CD1c-positive myeloid dendritic cell (primary cell): ENCODE measurements at regions not wholly inside any gene's neighbourhood (a gene's known extent, or its start where the extent isn't known, plus 50 kb on each side); places are given as distances from the start of the nearest gene placed in this dataset.

Experiments used
- DNase-seq: peaks from one replicate; pipeline ENCODE4 v3.0.0-alpha.2; 2016; ENCODE audit errors: extremely low spot score

DNA sequence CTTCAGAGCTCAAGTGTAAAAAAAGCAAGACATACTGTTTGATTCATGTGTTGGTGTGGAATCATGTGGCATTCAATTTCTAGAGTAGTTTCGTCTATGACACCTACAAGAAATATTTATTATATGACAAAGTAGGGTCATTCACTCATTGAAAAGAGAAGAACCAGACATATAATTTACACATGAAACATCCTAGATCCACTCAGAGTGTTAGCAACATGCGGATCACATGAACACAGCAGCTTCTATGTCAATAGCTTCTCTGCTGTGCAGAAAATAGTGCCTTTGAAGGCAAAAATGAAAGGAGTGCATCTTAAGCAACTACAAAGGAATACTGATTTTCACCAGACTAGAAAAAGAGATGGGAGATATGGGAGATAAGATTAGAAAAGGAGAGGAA lies 569.8 kb downstream of the RPS29 start:
- no peak for DNase-seq

GRCh38 chr14:49014476-49014875 lies 571.7 kb downstream of the RPS29 start:
- DNase-seq: no peak

DNA sequence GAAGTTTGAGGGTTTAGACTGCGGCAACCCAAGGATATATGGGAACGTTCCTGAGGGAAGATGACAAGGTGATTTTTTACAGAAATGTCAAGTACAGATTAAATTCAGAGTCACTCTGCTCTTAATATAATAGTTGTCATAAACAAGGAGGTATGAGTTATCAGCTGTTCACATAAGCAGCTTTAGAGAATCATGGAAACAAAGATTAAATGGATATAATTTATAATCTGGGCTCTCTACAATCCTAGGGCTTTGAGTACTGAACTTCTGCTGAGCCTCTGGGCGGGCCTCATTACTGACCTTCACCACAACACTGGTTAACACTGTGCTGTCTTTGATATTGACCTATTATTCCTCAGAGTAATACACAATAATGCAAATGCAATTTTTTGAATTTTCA lies 577.8 kb downstream of the RPS29 start:
- DNase-seq: no peak

DNA sequence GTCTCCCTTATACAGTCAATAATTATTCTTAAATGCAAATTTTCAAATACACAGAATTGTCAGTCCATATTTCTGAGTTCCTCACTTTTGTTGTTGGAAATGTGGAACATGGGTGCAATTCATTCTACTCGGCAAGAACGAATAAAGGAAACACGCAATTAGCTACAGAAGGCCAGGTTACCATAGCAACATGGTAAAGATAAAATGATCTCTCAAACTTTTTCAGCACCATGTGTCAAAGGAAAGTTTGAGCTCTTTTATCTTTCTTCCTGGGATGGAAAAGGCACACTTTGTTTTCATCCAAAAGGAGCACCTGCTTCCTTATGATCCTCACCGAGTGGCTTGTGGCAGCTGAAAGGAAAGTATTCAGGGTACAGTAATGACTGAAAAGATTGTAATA lies 595.0 kb downstream of the RPS29 start:
- no peak for DNase-seq

- no peak for DNase-seq
Observed at GRCh38 chr14:48983351-48983888, 602.8 kb downstream of the RPS29 start.

- DNase-seq: no peak
Observed at GRCh38 chr14:48974994-48975393, 611.2 kb downstream of the RPS29 start.

- no peak for DNase-seq
Observed at GRCh38 chr14:48973151-48973550, 613.0 kb downstream of the RPS29 start.

DNA sequence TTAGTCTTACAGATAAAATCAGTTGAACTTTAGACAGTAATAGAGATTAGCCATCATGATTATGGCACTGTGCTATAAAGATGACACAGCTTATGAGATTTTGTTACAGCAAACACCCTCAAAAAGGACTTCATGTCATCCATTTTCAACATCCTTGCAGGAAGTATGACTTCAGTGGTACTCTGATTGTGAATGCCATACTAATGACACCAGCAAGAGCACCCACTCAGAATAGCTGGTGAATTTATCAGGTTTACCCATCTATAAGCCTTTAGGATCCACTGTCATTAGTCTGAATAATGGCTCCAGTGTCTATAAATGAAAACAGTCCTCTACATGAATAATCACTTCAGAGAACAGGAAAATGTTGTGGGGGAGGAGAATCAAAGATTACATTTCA lies 615.2 kb downstream of the RPS29 start:
- no peak for DNase-seq

GRCh38 chr14:48967419-48967818 lies 618.8 kb downstream of the RPS29 start:
- DNase-seq: no peak

DNA sequence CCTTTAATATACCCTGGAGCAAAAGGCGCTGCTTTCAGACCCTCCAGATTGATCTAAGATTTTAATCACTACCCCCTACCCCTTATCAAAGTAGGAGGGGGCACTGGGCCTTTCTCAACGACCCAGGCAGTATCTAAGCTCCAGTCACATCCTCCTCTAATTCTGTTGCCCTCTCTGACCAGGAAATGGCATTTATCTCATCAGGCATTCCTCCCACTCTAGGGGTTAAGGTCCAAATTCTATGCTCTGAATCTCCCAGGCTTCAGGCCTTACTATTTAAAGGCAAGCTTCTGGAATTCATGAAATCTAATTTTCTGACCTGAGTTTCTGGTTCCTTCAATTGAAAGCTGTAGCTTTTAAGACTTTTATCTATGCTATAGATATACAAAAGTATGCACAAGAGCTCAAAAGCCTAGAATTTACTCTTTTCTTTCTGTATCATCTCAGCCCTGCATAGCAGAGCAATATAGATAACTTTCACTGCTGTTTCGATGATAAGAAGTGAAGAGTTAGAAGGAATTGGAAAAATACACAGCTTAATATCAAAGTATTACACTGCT lies 622.9 kb downstream of the RPS29 start:
- DNase-seq: no peak

DNA sequence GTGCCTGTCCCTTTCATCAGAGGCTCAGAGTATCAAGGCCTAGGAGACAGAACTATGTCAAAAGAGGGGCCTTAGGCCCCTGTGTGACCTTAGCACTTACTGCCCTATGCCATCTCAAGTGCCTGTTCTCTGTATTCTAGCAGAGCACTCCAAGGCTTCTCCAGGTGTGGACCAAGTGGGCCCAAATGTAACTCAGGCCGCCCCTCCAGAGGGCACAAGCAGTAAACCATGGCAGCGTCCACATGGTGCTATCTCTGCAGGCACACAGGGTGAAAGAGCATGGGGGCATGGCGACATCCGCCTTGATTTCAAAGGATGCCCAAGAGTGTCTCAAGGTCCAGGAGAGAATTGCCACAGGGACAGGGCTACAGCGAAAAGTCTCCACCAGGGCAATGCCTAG lies 628.7 kb downstream of the RPS29 start:
- no peak for DNase-seq

DNA sequence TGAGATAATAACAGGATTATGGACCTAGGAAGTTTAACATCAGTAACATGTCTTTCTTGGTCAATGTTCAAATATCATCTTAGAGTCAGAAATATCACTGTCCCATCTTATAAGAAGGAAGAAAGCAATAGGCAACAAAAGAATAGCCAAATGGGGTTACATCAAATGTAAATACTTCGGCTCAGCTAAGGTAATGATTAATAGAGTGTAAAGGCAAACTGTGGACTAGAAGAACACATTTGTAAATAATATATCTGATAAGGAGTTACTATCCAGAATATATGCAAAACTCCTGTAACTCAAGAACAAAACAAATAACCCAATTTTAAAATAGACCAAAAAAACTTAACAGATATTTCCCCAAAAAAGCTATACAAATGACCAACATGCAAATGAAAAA lies 630.3 kb downstream of the RPS29 start:
- no peak for DNase-seq

GRCh38 chr14:48954446-48954845 lies 631.7 kb downstream of the RPS29 start:
- no peak for DNase-seq

DNA sequence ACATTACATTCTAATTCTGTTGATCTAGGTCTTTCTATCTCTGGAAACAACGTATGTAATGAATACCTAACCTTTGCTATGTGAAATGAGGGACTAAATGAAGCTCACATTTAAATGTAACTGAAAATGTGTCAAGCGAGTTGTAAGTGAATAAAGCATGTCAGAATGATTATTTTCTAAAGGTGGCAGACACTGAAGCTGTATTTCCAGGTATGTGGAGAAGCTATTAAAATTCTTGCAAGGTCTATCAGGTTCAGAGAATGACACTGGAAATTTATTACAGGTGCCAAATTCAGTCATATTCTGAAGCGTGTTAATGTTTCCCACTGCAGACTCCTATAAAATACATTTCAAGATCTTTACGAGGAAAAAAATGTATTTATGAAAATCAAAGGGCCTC lies 641.4 kb downstream of the RPS29 start:
- no peak for DNase-seq

GRCh38 chr14:48943913-48944312 lies 642.3 kb downstream of the RPS29 start:
- DNase-seq: no peak

GRCh38 chr14:48937541-48938195 lies 648.5 kb downstream of the RPS29 start:
- DNase-seq: no peak

DNA sequence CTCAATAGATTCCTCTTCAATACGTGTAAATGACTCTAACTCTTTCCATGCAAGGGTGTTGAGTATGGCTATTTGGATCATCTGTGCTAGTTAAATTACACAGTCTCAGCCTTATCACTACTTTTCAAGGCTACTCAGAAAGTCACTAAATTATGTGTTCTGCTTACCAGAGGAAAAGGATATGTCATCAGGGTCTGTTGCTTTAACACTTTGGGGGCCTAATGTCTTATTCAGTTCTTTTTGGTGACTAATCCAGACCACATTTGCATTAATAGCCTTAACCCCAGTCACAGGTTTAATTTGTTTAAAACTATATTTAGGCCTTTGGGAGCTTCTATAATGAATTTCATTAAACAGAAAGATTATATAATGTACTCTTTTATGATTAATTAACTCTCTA lies 649.3 kb downstream of the RPS29 start:
- no peak for DNase-seq

GRCh38 chr14:48936362-48936761 lies 649.8 kb downstream of the RPS29 start:
- no peak for DNase-seq

DNA sequence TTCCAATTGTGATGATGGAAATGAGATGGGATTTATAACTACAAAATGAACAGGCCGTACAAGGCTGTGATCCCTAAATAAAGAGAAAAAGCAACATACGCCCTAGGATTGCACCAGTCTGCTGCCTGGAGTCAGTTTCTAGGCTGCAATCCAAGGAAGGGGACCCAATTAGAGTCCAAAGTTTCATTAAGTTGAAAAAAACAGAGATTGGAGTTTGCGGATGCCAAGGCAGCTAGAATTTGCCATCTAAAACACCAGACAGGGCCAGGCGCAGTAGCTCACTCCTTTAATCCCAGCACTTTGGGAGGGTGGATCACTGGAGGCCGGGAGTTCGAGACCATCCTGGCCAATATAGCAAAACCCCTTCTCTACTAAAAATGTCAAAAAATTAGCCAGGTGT lies 661.0 kb downstream of the RPS29 start:
- no peak for DNase-seq

DNA sequence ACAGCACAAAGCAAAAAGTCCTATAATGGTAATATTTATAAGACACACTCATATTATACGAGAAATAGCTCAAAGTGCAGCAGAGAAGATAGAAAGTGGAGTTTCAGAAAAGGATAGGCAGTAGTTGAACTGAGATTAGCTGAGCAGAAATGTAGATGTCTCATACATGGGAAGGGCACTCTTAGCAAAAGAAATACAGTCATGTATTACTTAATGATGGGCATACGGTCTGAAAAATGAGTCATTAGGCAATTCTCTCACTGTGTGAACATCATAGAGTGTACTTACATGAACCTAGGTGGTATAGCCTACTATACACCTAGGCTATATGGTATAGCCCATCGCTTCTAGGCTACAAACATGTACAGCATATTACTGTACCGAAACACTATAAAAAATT lies 671.3 kb downstream of the RPS29 start:
- no peak for DNase-seq

DNA sequence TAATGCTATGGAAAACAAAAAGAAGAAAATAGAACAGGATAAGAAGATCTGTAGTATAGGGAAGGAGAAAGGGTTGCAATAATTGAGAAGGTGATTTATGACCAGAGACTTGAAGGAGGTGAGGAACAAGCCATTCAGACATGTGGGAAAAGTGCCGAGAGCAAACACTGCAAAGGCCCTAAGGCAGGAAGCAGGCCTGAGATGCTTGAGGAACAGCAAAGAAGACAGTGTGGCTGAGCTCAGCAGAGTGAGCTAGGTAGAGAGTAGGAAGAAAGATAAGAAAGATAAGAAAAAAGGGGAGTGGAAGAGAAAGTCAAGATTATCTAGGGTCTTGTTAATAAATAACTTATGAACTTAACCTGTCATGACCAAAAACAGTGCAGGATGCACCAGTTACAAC lies 671.8 kb downstream of the RPS29 start:
- DNase-seq: no peak

GRCh38 chr14:48900565-48900964 lies 685.6 kb downstream of the RPS29 start:
- DNase-seq: no peak

GRCh38 chr14:48890333-48890732 lies 695.8 kb downstream of the RPS29 start:
- DNase-seq: no peak

DNA sequence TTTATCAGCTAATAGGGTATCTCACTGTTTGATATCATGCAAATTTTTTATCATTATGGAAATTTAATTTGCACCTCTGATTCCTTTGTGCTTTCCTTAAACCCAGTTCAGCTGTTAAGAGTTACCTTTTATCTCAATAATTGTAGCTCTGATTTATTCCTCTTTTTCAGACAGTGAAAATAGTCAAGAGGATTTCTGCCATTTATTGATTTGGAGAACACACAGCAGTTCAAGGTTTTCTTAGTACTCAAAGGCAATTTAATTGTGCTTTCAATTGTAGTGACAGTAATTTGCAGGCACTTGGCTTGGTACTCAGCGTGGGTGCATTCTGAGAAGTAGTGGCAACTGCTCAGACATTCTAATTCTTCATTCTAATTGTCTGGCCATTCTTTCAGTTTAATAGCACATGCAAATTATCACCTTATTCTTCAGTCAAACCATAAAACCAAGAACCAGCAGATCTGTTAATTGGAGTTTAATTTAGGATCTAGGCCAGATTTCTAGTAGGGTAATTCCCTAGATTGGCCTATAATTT lies 709.3 kb downstream of the RPS29 start:
- no peak for DNase-seq
